Fibroblast of skin of scalp (primary cell): ENCODE measurements at regions not wholly inside any gene's neighbourhood (a gene's known extent, or its start where the extent isn't known, plus 50 kb on each side); places are given as distances from the start of the nearest gene placed in this dataset.

Experiments
- DNase-seq: peaks from one replicate; pipeline ENCODE4 v3.0.0-alpha.2; 2013

DNA sequence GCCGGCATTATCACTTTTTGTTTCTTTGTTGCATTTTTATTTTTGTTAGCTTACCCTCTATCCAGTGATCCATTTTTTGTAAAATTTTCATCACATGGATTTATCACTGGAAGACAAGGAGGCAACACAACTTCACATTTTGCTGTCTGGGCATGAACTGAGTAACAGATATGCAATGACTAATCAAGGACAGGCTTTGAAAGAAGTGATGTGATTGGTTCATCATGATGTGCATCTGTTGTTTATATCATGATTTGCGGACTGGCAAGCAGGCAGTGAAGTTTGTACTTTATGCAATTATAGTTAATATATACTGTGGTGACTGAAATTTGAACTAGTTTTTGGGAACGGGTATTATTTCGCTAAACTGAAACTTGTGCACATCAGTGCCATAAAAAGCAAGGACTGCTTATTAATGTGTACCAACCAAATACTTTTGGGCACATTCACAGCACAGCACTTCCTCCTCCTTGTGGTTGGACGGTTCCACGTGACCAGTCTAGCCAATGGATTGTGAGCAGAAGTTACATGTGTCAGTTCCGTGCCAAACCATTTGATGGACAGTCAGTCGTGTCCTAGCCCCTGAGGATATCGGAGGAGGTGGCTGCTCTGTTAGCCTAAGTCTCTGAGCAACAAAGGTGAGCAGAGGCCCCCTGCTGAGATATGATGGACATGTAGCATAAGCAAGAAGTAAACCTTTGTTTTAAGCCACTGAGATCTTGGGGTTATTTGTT lies 201.4 kb upstream of the SIX2 start:
- DNase-seq, result no peak

DNA sequence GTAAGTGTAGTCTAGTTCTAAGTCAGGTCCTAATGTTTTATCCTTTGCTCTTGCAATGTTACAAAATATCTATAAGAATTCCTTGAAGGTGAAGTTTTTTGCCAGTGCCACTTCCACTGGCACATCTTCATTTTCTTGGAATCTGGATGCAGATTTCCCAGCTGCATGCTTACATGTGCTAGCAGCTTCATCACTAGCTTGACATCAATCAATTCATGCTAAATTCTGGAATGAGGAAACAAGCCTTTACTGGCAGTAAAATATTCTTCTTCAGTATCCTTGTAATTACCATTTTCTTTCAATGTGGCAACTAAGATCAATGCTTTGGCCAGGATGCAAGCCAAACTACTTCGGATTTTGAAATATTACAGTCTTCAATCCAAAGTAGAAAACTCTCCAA lies 200.6 kb upstream of the SIX2 start:
- DNase-seq, result no peak

DNA sequence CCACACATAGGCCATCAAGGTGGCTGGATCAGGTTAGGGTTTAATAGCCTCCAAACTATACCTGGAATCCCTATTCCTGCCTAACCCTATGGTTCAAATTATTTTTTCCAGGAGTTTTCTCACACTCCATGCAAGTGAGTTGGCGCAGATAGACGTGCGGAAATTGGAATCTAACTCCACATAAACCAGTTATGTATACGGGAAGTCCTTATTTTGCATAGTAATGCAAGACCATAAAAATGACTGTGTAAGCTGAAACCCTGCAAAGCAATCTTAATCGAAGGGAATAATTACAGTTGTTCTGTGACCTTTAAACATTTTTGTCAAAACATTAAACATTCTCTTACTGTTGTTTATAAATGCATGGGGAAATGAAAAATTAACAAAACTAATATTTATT lies 200.1 kb upstream of the SIX2 start:
- DNase-seq, result no peak

DNA sequence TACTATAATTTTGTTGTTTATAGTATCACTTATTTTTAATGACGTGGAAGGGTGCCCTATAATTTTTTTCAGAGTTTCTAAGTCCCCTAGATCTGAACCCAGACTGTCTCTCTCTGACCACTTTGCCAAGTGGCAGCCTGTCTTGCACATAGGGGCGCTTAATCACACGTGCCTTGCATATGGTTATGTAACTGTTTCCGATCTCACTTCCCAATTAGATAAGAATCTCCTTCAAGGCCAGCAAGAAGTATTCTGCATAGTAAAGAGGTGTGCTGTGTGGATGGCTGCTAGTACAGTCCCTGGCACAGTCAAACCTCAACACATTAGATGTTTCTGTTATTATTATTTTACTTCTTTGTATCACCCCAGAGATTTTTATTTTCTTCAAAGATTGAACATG lies 197.8 kb upstream of the SIX2 start:
- no peak for DNase-seq

DNA sequence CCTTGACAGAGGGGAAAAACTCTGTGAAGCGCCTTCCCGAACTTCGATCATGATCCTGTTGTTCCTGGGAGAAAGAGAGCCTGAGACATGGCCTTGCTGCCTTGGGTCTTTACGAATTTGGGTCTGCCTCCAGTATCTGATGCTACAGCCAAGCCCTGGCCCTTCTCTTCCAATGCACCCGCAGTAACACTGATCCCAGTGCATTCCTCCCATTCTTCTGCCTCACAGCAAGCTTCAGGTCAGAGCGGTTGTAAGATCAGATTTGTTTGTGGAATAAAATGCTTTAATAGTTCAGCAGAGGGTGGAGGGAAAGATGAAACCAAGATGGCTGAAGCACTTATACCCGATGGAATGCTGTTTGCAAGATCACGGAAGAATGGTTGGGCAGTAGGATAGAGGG lies 196.7 kb upstream of the SIX2 start:
- DNase-seq, result no peak

DNA sequence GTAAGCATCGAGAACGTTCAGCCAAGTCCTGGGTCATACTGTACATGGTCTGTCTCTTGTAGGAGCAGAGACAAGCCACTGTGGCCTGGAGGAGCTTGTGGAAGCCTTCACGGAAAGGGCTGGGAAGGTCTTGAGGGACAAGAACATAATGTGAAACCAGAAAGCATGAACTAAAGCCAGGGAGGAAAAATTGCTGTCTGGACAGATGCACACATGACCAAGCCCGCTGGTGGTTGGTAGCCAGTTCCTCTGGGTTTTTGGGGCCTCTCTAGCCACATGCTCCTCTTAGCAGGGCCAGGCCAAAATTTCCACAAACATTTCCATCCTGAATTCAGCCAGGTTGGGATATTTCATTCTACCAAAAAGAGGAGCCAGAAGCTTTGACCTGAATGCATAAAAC lies 196.2 kb upstream of the SIX2 start:
- no peak for DNase-seq

DNA sequence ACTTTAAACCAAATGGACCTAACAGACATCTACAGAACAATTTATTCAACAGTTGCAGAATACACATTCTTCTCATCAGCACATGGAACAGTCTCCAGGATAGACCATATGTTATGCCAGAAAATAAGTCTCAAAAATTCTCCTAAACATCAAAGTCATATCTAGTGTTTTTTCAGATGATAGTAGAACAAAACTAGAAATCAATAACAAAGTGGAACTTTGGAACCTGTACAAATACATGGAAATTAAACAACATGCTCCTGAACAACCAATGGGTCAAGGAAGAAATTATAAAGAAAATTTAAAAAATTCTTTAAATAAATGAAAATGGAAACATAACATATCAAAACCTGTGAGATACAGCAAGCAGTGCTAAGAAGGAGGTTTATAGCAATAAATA lies 194.1 kb upstream of the SIX2 start:
- no peak for DNase-seq

DNA sequence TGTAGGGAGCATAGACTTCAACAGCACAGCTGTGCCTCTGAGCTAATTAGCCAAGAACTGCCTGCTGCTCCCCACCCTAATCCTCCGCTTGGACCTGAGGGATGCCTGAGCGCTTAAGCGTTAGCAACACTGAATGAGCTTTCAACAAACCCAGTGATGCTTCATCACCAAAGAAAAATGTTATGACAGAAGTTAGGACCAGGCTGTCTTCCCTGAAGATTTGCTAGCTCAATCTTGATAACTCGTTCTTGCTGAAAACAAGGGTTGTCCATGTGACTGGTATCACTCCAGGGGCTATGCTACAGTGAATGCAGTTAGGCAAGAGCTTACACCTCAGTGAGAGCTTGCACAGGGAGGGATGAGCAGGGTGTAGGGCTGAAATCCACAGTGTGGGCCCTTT lies 190.7 kb upstream of the SIX2 start:
- peak; percentile 62 for DNase-seq

DNA sequence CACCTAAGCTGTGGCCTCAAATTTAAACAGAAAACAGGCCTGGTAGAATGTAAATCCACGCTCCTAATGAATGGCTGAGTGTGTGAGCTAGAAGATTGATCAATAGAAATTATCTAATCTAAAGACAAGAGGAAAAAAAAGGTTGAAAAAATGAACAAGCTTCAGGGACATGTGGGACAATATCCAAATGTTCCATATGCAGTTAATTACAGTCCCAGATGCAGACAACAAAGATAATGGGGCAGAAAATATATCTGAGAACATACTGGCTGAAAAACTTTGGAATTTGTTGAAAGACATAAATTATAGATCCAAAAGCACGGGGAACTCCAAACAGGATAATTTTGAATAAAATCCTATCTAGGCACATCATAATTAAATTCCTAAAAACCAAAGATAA lies 186.7 kb upstream of the SIX2 start:
- no peak for DNase-seq

DNA sequence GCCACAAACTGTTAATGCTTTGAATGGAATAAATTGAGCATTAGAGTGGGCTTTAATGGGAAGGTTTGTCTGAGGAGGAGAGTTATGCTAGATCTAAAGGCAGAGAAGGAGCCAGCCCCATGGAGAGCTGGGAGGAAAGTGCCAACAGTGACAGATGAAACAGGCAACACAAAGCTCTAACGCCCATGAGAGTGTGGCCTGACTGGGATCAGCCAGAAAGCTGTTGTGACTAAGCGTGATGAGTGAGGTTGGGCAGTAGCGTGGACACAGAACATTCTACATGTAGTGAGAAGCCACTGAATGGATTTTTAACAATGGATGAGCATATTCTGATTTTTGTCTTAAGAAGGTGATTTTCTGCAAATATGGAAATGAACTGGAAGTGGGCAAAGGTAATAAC lies 185.3 kb upstream of the SIX2 start:
- no peak for DNase-seq

DNA sequence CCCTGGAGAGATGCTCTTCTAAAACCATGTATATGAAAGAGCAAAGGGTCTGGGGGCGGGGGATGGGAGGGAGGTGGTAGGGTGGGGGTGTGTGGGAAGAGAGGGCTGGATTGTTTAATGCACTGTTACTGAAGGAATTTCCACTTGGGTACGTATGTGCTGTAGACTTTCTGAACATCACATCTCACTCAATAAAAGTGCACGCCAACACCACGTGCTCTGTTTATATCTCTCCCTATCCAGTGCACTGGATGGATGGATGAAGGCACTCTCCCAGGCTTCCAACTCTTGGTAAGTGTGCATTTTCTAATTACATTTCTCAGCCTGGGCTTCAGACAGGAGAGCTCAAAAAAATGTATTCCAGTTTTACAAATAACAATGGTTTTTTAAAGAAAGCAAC lies 184.3 kb upstream of the SIX2 start:
- no peak for DNase-seq

DNA sequence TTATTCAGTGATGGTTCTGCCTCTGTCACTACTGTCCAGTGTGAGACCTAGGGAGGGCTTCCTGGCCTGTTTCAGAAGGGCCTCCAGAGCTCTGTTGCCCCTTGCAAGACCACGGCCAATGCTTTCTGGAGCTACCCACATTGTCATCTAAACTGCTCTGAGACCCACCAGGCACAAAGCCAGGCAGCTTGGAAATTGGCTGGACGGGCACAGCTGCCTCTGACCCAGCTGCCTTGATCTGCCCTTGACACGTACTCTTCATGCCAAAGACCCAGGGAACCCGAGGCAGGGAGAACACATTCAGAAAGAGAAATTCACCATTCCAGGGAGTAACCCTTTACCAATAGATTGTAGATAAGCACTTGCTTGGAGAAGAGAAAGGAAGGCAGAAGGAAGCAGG lies 183.7 kb upstream of the SIX2 start:
- no peak for DNase-seq

DNA sequence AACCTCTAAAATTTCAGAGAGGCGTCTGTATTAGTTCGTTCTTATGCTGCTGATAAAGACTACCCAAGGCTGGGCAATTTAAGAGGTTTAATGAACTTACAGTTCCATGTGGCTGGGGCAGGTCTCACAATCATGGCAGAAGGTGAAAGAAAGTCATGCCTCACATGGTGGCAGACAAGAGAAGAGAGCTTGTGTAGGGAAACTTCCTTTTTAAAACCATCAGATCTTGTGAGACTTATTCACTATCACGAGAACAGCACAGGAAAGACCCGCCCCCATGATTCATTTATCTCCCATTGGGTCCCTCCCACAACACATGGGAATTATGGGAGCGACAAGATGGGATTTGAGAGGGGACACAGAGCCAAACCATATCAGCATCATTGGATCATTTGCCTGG lies 183.2 kb upstream of the SIX2 start:
- no peak for DNase-seq

DNA sequence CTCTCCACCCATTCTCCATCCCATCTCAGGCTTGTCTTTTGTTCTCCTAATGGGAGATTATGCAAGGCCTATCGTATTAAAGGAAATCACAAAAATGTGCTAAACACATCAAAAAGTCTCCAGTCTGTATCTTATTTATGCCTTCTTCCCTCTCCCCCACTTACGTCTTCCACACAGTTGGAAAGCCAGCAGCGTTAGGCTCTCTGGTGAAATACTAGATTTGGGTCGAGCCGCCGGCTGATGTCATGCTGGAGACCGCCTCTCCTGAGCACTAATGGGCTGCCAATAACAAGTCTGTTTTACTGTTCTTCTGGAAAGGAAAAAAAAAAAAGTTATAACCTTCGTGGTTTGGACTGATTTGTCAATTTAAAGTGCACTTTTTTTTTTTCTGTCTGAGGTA lies 182.7 kb upstream of the SIX2 start:
- no peak for DNase-seq

DNA sequence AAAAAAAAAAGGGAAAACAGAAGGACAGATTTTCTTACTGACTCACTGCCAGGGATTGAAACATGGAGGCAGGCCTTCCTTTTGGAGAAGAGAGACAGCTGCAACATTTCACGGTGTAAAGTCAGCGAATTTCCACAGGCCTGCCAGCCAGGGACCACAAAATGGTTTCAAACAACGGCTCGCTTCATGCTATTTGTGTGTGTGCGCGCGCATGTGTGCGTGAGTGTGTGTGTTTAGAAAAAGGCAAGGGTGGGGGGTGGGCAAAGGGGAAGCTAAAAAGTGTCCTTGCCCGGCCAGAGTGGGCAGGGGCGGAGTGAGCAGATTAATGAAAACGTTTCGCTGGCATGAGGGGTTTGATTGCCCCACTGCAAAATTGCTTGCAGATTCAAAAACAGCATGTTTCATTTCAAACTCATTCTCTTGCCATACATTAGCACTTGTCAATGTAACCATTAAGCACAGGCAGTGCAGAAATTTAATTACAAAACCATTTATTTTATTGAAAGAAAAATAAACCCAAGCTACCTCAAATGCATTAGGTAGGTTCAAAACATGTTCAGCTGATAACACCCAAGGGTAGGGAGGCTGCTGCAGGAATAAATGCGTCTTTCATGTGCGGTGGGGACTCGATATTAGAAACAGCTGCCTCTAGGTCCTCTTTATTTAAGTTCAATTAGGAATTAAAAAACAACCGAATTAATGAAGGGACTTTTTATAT lies 182.1 kb upstream of the SIX2 start:
- DNase-seq, result peak; percentile 51

DNA sequence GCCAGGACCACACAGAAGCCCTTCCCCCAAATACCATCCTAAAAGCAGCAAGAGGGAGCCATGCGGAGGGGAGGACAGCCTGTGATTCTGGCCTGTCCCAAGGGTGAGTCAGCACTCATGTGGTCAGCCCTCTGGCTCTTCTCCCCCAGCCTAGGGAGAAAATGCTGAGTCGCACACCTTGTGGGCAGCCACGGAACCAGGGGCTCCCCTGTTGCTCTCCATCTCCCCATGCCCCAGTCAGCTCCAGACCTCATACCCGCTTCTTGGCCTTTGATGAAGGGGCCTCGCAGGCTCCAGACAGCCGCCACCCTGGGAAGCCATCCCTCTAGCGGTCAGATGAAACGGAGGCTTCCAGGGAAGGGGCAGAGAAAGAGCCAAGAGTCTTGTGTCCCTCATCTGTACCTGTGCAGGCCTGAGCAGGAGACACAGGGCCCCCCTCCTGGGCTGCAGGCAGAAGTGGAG lies 181.3 kb upstream of the SIX2 start:
- DNase-seq, result peak; percentile 66

DNA sequence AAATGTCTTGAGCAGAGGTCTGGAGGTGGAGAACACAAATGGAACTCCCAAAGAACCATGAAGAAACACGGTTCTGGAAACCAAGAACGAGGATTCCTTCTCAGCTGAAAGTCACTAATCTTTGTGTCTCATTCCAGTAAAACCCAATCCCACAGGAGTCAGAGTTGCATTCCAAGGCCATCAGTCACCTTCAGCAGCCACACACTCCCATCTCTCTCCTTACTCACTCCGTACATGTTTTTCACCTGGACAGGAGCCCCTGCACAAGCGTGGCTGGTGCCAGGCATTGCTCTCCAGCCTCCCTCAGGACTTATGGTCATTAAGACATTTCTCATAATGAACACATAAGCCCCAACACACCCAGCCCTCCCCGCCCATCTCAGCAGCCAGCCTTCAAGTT lies 175.4 kb upstream of the SIX2 start:
- peak; percentile 78 for DNase-seq

DNA sequence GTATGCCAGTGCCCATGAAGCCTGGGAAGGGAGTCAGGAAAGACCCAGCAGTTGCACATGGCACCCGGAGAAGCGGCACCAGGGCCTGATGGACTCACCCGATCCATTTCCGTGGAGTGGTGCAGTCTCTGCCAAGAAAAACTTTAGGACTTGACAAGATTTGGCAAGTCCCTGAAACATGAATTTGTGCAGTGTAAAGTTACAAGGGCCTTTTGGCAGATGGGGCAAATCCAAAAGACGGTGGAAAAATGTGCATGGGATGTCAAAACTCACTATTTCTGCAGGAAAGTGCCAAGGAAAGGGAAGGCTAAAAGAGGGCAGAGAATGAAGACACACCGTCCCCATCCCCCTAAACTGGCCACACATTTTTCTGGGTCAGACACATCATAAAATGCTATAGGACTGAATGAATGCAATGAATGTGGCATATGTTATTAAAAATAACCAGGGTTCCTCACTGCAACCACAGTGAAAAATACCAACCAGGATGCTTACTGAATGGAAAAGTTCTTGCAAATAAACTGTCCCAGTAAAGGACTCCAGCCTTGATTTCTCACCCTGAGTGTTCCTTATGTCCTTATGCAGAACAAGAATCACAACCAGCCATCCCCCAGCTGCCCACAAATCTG lies 173.5 kb upstream of the SIX2 start:
- DNase-seq, result peak; percentile 78

DNA sequence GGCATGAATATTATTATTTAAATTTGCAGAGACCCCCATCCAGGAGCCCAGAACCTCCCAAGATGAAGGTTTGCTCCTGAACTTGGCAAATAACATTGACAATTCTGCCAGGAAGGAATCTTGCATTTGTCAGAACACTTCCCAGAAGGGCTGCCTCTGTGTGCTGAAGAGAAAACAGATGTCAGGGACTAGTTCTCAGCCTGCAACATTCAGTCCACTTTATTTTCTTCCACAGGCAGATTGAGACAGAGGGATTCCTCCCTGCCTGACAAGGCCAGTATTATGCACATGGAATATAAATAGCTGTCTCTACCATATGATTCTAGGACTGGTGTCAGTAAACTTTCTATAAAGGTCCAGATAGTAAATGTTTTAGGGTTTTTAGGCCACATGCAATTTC lies 171.5 kb upstream of the SIX2 start:
- peak; percentile 51 for DNase-seq

DNA sequence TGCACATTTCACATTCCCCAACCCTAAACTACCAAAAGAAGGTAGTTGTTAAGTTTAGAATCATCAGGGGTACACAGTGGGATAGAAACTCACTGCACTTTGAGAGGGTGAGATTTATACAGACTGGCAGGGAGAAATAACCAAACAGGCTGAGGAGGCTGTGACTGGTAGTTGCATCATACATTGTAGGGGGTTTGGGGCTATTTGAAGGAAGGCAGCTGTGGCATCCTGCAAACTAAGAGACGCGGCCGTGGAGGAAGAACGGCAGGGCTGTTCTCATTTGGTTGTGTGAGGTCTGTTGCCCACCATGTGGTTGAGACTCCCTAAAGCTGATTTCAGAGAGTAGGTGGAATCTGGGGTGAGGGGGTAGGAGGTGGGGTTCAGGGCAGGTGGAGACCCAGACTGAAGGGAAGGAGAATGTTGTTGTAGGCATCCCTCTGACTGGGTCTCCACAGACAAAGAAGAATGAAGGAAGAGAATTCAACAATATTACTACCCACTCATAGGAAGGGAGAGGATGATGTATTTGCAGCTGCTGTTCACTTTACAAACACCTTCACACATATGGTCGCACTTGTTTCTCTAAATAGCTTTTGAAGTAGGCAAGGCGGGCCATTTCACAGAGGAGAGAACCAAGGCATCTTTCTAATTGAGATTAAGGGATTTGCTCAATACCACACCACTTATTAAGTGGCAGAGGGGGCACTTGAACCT lies 170.9 kb upstream of the SIX2 start:
- DNase-seq, result peak; percentile 87

DNA sequence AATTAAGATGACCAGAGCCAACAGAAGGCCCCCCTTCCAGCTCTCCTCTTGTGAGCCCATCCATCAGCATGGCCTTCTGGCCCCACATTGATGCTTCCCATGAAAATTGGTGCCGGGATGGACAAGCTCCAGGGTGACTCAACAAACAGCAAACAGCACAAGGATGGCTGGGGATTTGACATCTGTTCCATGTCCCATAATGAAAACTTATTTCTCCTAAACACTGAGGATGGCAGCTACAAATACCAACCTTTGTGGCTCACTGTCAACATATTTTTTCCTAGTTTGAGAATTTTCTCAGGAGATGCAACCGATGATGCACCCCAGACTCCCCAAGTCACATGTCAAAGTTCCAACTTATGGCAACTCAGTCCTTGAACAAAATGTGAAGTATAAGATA lies 169.6 kb upstream of the SIX2 start:
- DNase-seq, result peak; percentile 53

DNA sequence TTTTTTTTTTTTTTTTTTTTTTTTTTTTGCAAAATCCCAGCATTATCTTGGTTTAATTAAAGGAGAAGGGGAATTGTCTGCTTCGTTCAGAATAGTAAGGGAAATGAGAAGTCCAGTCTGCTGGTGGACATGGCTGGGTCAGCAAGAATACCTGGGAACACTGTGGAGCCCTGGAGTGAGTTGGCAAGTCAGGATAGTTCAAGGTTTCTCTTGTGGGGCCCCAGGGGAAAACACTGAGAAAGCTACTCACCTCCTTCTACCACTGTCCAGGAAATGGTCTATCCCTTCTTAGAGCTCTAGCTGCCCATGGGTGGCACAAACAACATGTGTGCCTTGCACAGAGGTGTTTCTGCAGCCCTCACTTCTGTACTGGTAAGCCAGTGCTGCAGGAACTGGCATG lies 169.1 kb upstream of the SIX2 start:
- no peak for DNase-seq

DNA sequence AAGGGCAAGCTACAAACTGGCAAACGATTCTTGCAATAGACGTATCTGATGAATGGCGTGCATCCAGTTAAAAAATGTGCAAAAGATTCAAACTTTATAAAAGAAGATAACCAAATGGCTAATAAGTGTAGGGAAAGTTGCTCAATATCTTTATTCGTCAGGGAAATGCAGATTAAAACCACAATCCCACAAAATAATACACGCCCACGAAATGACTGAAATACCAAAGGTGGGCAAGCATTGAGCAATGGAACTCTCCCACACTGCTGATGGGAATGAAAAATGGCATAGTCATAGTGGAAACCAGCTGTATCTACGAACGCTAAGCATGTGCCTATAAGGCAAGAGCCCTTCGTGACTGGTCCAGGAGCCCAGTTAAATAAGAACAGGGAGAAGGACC lies 168.6 kb upstream of the SIX2 start:
- peak; percentile 98 for DNase-seq
